Psoas muscle (tissue), 7 donors: ENCODE measurements at regions not wholly inside any gene's neighbourhood (a gene's known extent, or its start where the extent isn't known, plus 50 kb on each side); places are given as distances from the start of the nearest gene placed in this dataset.

Experiments
- ATAC-seq, 4 donors: fragments of 200-7000 bp; cut with Tn5 transposase; one replicate each; pipeline ENCODE4 v1.9.1; 2020; ENCODE audit warnings: moderate library complexity in 3 of 4, mild to moderate bottlenecking in 2 of 4
- DNase-seq, 2 donors: peaks; one replicate each; pipeline ENCODE4 v3.0.0-alpha.2; 2020
- H3K27ac ChIP-seq: fragments of 200-600 bp; one replicate; pipeline ENCODE4 v1.8.0; 2022
- H3K27me3 ChIP-seq, 3 donors: fragments of 200-600 bp in 1 of 3; one replicate each; pipeline versions ENCODE4 v1.6.1 to v1.8.0; 2013 to 2022; ENCODE audit warnings: low read length in 2 of 3, mild to moderate bottlenecking in 2 of 3, moderate library complexity in 1 of 3; ENCODE audit not compliant: insufficient read depth in 3 of 3
- H3K36me3 ChIP-seq, 2 donors: fragments of 200-600 bp in 1 of 2; one replicate each; pipeline versions ENCODE4 v1.6.1 to v1.8.0; 2013 to 2022; ENCODE audit warnings: low read depth in 1 of 2, mild to moderate bottlenecking in 1 of 2, moderate library complexity in 1 of 2; ENCODE audit not compliant: insufficient read depth in 1 of 2
- H3K4me1 ChIP-seq: fragments of 200-600 bp; one replicate; pipeline ENCODE4 v1.8.0; 2022
- H3K4me3 ChIP-seq: fragments of 200-600 bp; one replicate; pipeline ENCODE4 v1.8.0; 2022; ENCODE audit warnings: mild to moderate bottlenecking
- H3K9me3 ChIP-seq: fragments of 200-600 bp; one replicate; pipeline ENCODE4 v1.8.0; 2022
- WGBS, 3 donors: extraction: QIAGEN DNeasy Blood & Tissue Kit; methylation state at CpG; one replicate each; pipeline versions ENCODE4 v1.1.6 to v1.1.7; 2013; 5-methylcytosine and 5-hydroxymethylcytosine counted together
- intact Hi-C, 2 donors: fragments of 100-400 bp; cut with DNase I; formaldehyde crosslinking; loops; one replicate each; pipeline versions ENCODE4 v1.11.0 to v1.14.2; 2022
- TF ChIP-seq, protein P1 (sequence below): fragments of 200-600 bp; IDR thresholded peaks from one replicate; pipeline ENCODE4 v1.8.0; 2022; ENCODE audit warnings: antibody characterized with exemption
- donor health status: healthy with polysubstance abuse.
- donor health status: DM: no; HTN: no; CAD: no; lungs with moderate emphysema.
- donor health status: Bipolar disorder and iron deficiency.
- donor health status: healthy.
- donor health status: DM: yes; HTN: yes; CAD: no.
- donor health status: DM: no; HTN: no; CAD: no.
- donor health status: DM: yes; HTN: yes; CAD: no.

GRCh38 chr17:53137869-53138268, 684.9 kb upstream of the KIF2B start:
- no peaks in the 10 kb centered on the region for H3K36me3 ChIP-seq
- H3K4me1 ChIP-seq: peaks cover 1% of the 10 kb centered on the region
- no peaks in the 10 kb centered on the region for H3K9me3 ChIP-seq
- DNase-seq (no peak), ATAC-seq (no peak)
- no peak overlapping the region for H3K4me3 ChIP-seq
- no peak overlapping the region for H3K27ac ChIP-seq
- intact Hi-C loops: no loop called here
- no peaks in the 10 kb centered on the region for H3K27me3 ChIP-seq
- TF ChIP-seq, protein P1, sequence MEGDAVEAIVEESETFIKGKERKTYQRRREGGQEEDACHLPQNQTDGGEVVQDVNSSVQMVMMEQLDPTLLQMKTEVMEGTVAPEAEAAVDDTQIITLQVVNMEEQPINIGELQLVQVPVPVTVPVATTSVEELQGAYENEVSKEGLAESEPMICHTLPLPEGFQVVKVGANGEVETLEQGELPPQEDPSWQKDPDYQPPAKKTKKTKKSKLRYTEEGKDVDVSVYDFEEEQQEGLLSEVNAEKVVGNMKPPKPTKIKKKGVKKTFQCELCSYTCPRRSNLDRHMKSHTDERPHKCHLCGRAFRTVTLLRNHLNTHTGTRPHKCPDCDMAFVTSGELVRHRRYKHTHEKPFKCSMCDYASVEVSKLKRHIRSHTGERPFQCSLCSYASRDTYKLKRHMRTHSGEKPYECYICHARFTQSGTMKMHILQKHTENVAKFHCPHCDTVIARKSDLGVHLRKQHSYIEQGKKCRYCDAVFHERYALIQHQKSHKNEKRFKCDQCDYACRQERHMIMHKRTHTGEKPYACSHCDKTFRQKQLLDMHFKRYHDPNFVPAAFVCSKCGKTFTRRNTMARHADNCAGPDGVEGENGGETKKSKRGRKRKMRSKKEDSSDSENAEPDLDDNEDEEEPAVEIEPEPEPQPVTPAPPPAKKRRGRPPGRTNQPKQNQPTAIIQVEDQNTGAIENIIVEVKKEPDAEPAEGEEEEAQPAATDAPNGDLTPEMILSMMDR: no peak

GRCh38 chr17:53135969-53136368, 686.8 kb upstream of the KIF2B start:
- DNase-seq (no peak), ATAC-seq (no peak)
- TF ChIP-seq, protein P1: no peak
- Histone ChIP-seq H3K4me1 (peaks cover 10% of the 10 kb centered on the region), H3K4me3 (no peak overlapping the region), H3K36me3 (no peaks in the 10 kb centered on the region), H3K27ac (no peak overlapping the region), H3K9me3 (no peaks in the 10 kb centered on the region), H3K27me3 (no peaks in the 10 kb centered on the region)
- WGBS, 3 donors: 73 to 77% (median 76%) methylated on average over 3 of the region's 3 CpGs
- intact Hi-C loops: no loop called here

- ATAC-seq (no peak), DNase-seq (no peak)
- no peaks in the 10 kb centered on the region for H3K9me3 ChIP-seq
- H3K36me3 ChIP-seq: no peaks in the 10 kb centered on the region
- H3K27ac ChIP-seq: no peak overlapping the region
- no peak overlapping the region for H3K4me3 ChIP-seq
- no peaks in the 10 kb centered on the region for H3K27me3 ChIP-seq
- TF ChIP-seq, protein P1: no peak
- H3K4me1 ChIP-seq: peaks cover 10% of the 10 kb centered on the region
- WGBS, 3 donors: 53 to 71% (median 58%) methylated on average over 5 of the region's 5 CpGs
- intact Hi-C loops: loop anchor here in 1 of 2 donors (5.0 kb wide), 1 partner anchor 193 kb away; no protein-coding TSS in a partner anchor
Measured at GRCh38 chr17:53134548-53134947, 688.2 kb upstream of the KIF2B start.

GRCh38 chr17:53133876-53134275, 688.9 kb upstream of the KIF2B start:
- ATAC-seq: peak in 1 of 4 donors; percentile 43
- TF ChIP-seq, protein P1: no peak
- 19 to 33% (median 24%) methylated on average over 5 of the region's 5 CpGs for WGBS, 3 donors

GRCh38 chr17:53129863-53130262, 692.9 kb upstream of the KIF2B start:
- WGBS, 3 donors: 96 to 100% (median 96%) methylated on average over 2 of the region's 2 CpGs
- Histone ChIP-seq H3K36me3 (no peaks in the 10 kb centered on the region), H3K9me3 (no peaks in the 10 kb centered on the region), H3K27ac (no peak overlapping the region), H3K4me1 (peaks cover 10% of the 10 kb centered on the region), H3K4me3 (no peak overlapping the region), H3K27me3 (no peaks in the 10 kb centered on the region)
- TF ChIP-seq, protein P1: no peak
- ATAC-seq: no peak
- no peak for DNase-seq
- intact Hi-C loops: loop anchor here in 1 of 2 donors (5.0 kb wide), 1 partner anchor 197 kb away; no protein-coding TSS in a partner anchor

More at GRCh38 chr17:53133876-53134275, 688.9 kb upstream of the KIF2B start:
- no peaks in the 10 kb centered on the region for H3K9me3 ChIP-seq
- H3K4me1 ChIP-seq: peaks cover 10% of the 10 kb centered on the region
- H3K27ac ChIP-seq: no peak overlapping the region
- H3K36me3 ChIP-seq: no peaks in the 10 kb centered on the region
- H3K27me3 ChIP-seq: no peaks in the 10 kb centered on the region
- H3K4me3 ChIP-seq: peak overlapping the region; percentile 19
- intact Hi-C loops: loop anchor here in 1 of 2 donors (5.0 kb wide), 1 partner anchor 193 kb away; no protein-coding TSS in a partner anchor
- no peak for DNase-seq
